ENCODE measurements at regions not wholly inside any gene's neighbourhood (a gene's known extent, or its start where the extent isn't known, plus 50 kb on each side); places are given as distances from the start of the nearest gene placed in this dataset.

DNA sequence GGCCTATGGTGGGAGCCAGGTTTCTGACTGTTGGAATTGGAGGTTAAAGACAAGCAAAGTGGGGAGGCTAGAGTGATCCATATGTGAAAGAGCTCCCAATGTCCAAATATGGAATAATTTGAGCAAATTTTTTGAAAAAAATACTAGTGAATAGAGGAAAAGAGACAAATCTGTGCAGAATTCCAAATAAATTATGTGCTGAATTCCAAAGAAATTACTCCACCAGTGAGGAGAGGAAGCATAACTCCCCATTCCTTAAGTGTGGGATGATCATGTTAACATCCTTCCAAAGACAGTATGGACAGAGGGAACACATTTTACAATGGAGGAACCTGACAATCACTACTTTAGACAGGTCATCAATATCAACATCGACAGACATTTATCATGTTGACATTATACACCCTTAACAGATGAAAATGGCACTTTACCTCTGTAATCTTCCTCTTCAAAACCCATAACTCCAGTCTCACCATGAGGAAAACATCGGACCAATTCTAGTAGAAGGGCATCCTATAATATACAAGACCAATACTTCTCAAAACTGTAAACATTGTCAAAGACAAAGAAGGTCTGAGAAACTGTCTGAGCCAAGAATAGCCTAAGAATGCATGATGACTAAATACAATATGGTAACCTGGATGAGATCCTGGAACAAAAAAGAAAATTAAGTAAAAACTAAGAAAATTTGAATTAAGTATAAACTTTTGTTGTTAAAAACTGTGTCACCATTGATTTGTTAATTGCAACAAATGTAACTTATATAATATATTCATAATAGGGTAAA lies 71.5 kb upstream of the RGS4 start:
- TF ChIP-seq EZH2 (IDR thresholded peaks at IDR 0.05; ENCODE audit: low read depth, low read length, severe bottlenecking), result no peak
- TF ChIP-seq, protein P1, sequence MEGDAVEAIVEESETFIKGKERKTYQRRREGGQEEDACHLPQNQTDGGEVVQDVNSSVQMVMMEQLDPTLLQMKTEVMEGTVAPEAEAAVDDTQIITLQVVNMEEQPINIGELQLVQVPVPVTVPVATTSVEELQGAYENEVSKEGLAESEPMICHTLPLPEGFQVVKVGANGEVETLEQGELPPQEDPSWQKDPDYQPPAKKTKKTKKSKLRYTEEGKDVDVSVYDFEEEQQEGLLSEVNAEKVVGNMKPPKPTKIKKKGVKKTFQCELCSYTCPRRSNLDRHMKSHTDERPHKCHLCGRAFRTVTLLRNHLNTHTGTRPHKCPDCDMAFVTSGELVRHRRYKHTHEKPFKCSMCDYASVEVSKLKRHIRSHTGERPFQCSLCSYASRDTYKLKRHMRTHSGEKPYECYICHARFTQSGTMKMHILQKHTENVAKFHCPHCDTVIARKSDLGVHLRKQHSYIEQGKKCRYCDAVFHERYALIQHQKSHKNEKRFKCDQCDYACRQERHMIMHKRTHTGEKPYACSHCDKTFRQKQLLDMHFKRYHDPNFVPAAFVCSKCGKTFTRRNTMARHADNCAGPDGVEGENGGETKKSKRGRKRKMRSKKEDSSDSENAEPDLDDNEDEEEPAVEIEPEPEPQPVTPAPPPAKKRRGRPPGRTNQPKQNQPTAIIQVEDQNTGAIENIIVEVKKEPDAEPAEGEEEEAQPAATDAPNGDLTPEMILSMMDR (IDR thresholded peaks at IDR 0.05; ENCODE audit: control extremely low read depth in 1 of 3, insufficient read depth in 1 of 3, low read depth in 1 of 3, low read length in 3 of 3), result no peak
- TF ChIP-seq TAF7 (optimal IDR thresholded peaks at IDR 0.05; ENCODE audit: borderline replicate concordance, low read depth, low read length), result no peak
- no peak for TF ChIP-seq POLR2A (IDR thresholded peaks at IDR 0.05; ENCODE audit: control extremely low read depth in 1 of 2, low read depth in 2 of 2, low read length in 2 of 2)
- no peak for TF ChIP-seq RXRA (IDR thresholded peaks at IDR 0.05; ENCODE audit: insufficient read depth, low read depth, low read length)
- no peak for TF ChIP-seq JUN (IDR thresholded peaks at IDR 0.05; ENCODE audit: low read depth, low read length)
- TF ChIP-seq, protein P2, sequence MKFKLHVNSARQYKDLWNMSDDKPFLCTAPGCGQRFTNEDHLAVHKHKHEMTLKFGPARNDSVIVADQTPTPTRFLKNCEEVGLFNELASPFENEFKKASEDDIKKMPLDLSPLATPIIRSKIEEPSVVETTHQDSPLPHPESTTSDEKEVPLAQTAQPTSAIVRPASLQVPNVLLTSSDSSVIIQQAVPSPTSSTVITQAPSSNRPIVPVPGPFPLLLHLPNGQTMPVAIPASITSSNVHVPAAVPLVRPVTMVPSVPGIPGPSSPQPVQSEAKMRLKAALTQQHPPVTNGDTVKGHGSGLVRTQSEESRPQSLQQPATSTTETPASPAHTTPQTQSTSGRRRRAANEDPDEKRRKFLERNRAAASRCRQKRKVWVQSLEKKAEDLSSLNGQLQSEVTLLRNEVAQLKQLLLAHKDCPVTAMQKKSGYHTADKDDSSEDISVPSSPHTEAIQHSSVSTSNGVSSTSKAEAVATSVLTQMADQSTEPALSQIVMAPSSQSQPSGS (IDR thresholded peaks at IDR 0.05; ENCODE audit: low read length), result no peak
- TF ChIP-seq SRF (IDR thresholded peaks at IDR 0.05; ENCODE audit: low read depth, low read length), result no peak
- no peak for TF ChIP-seq RFX5 (IDR thresholded peaks at IDR 0.05; ENCODE audit: borderline replicate concordance, low read depth, low read length)
